Retinal pigment epithelial cell (primary cell): ENCODE measurements at regions not wholly inside any gene's neighbourhood (a gene's known extent, or its start where the extent isn't known, plus 50 kb on each side); places are given as distances from the start of the nearest gene placed in this dataset.

ENCODE experiments used
- DNase-seq: peaks from one replicate; pipeline ENCODE4 v3.0.0-alpha.2; 2010; ENCODE audit warnings: low read depth
- H3K4me3 ChIP-seq: 2 replicates; pipeline ENCODE4 v1.5.1; 2011; ENCODE audit warnings: mild to moderate bottlenecking, low read length, control low read depth, moderate library complexity
- CTCF ChIP-seq: conservative IDR thresholded peaks from 2 replicates; pipeline ENCODE4 v1.5.1; 2011; ENCODE audit warnings: low read depth, low read length, control low read depth, inconsistent platforms

- TF ChIP-seq CTCF = no peak
- H3K4me3 ChIP-seq = no peak overlapping the region
- peak; percentile 48 for DNase-seq
Observed at GRCh38 chr10:59107147-59107546, 69.3 kb upstream of the PHYHIPL start.

DNA sequence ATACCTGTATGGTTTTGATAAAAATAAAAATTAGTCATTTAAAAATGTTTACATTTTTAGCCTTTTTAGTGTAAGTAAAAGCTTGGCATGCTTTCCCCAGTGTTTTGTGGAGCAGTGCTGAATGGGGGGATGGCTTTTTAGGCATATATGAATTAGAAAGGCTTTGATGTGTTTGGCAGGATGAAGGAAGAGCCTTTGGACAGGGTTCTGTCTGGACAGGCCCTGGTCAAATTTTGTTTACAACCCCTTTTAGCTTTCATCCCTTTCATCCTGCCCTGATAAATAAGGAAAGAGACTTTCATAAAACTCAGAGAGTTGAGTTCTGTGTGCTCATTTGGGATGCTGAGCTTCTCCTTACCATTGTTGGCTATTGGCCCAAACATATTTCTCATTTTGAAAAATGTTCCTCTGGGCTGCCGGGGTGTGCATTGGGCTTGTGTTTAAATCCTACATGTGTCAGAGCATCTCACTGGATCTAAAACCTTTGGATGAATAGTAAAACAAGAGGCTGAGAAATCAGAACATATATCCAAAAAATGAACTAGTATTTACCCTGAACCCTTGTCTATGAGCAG, 68.1 kb upstream of the PHYHIPL start:
- DNase-seq = no peak
- no peak for TF ChIP-seq CTCF
- no peak overlapping the region for H3K4me3 ChIP-seq

DNA sequence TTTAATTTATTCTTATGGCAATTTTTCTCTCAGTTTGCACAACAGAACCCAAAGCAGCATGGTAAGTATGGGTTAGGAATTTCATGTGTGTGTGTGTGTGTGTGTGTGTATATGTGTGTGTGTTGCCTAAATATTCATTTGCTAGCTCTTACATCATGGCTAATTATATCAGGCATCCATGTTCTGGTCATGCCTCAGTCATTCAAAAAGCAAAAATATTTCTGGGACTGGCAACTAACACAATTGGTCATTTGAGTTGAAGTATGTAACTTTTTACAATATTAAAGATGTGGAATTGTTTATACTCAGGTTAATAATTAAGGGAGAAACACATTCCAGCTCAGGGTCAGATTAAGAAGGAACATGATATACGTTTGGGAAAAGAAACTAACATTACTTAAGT, 67.6 kb upstream of the PHYHIPL start:
- no peak for DNase-seq
- no peak for TF ChIP-seq CTCF
- no peak overlapping the region for H3K4me3 ChIP-seq

GRCh38 chr10:59109826-59110225, 66.6 kb upstream of the PHYHIPL start:
- no peak for DNase-seq
- no peak overlapping the region for H3K4me3 ChIP-seq
- no peak for TF ChIP-seq CTCF

GRCh38 chr10:59124187-59124586, 52.3 kb upstream of the PHYHIPL start:
- no peak for DNase-seq
- no peak for TF ChIP-seq CTCF
- H3K4me3 ChIP-seq = no peak overlapping the region

DNA sequence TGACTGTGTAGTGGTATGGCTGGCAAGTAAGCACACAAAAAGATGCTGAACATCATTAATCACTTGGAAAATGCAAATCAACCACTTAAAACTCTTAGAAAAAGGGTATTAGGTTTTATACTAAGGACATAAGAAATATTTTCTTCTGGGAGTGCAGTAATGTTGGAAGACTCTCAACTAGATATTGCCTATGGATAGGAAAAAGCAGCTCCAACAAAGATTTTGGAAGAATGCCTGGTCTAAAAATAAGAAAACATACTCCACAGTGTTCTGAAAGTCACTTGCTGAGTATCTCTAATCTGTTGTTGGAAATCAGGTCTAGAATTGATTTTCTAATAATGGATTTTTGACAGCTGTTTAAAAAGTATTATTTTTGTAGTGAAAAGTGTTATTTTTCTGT, 50.8 kb upstream of the PHYHIPL start:
- no peak overlapping the region for H3K4me3 ChIP-seq
- DNase-seq = no peak
- no peak for TF ChIP-seq CTCF

- no peak for TF ChIP-seq CTCF
- H3K4me3 ChIP-seq = no peak overlapping the region
- no peak for DNase-seq
Observed at GRCh38 chr10:59126261-59126660, 50.2 kb upstream of the PHYHIPL start.
